Ectodermal cell (in vitro differentiated cells): ENCODE measurements at regions not wholly inside any gene's neighbourhood (a gene's known extent, or its start where the extent isn't known, plus 50 kb on each side); places are given as distances from the start of the nearest gene placed in this dataset.

Source experiments
- H3K27ac ChIP-seq: 2 replicates; pipeline ENCODE4 v1.7.0; 2013; ENCODE audit warnings: mild to moderate bottlenecking, low read depth, low read length; ENCODE audit not compliant: insufficient read depth, poor library complexity, severe bottlenecking
- H3K27me3 ChIP-seq: 2 replicates; pipeline ENCODE4 v1.7.0; 2013; ENCODE audit warnings: mild to moderate bottlenecking, low read length; ENCODE audit not compliant: insufficient read depth, control insufficient read depth, poor library complexity, severe bottlenecking
- H3K36me3 ChIP-seq: one replicate; pipeline ENCODE4 v1.7.0; 2013; ENCODE audit warnings: low read length; ENCODE audit not compliant: control insufficient read depth, insufficient read depth
- H3K4me1 ChIP-seq: one replicate; pipeline ENCODE4 v1.7.0; 2013; ENCODE audit warnings: low read length; ENCODE audit not compliant: control insufficient read depth, insufficient read depth
- H3K4me3 ChIP-seq: 2 replicates; pipeline ENCODE4 v1.7.0; 2013; ENCODE audit warnings: low read depth, low read length, control low read depth; ENCODE audit not compliant: insufficient read depth
- H3K9me3 ChIP-seq: 2 replicates; pipeline ENCODE4 v1.7.0; 2013; ENCODE audit warnings: mild to moderate bottlenecking, low read length, moderate library complexity; ENCODE audit not compliant: control insufficient read depth
- WGBS, 2 experiments: methylation state at CpG; one replicate each; pipeline ENCODE4 v1.1.7; 2013; ENCODE audit warnings: missing lambda C conversion rate in 2 of 2; 5-methylcytosine and 5-hydroxymethylcytosine counted together

GRCh38 chr6:76719449-76719848 lies 647.0 kb upstream of the IMPG1 start:
- Histone ChIP-seq H3K36me3 (no peaks in the 10 kb centered on the region), H3K9me3 (no peaks in the 10 kb centered on the region), H3K4me1 (no peaks in the 10 kb centered on the region), H3K27ac (no peak overlapping the region), H3K4me3 (no peak overlapping the region), H3K27me3 (no peaks in the 10 kb centered on the region)
- no CpG with 5 or more reads among the region's 1 CpG for WGBS, 2 experiments

GRCh38 chr6:76708641-76709331 lies 636.3 kb upstream of the IMPG1 start:
- Histone ChIP-seq H3K9me3 (no peaks in the 10 kb centered on the region), H3K4me3 (no peak overlapping the region), H3K36me3 (no peaks in the 10 kb centered on the region), H3K4me1 (no peaks in the 10 kb centered on the region), H3K27ac (no peak overlapping the region), H3K27me3 (no peaks in the 10 kb centered on the region)
- 91 to 93% methylated on average over 5 of the region's 5 CpGs for WGBS, 2 experiments

DNA sequence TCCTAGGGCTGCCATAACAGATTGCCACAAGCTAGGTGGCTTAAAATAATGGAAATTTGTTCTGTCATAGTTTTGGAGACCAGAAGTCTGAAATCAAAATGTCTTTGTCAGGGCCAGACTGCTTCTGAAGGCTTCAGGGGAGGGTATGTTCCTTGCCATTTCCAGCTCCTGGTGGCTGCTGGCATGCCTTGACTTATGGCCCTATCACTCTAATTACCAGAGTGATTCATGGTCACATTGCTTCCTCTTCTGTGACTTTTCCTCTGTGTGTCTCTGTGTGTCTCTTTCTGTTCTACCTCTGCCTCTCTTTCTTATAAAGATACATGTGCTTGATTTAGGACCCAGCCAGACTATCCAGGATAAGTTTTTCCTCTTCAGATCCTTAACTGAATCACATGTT lies 635.2 kb upstream of the IMPG1 start:
- H3K27ac ChIP-seq, result no peak overlapping the region
- H3K27me3 ChIP-seq, result no peaks in the 10 kb centered on the region
- no peaks in the 10 kb centered on the region for H3K36me3 ChIP-seq
- H3K9me3 ChIP-seq, result no peaks in the 10 kb centered on the region
- H3K4me1 ChIP-seq, result no peaks in the 10 kb centered on the region
- no peak overlapping the region for H3K4me3 ChIP-seq

GRCh38 chr6:76706631-76707030 lies 634.2 kb upstream of the IMPG1 start:
- Histone ChIP-seq H3K27ac (no peak overlapping the region), H3K27me3 (no peaks in the 10 kb centered on the region), H3K4me3 (no peak overlapping the region), H3K9me3 (no peaks in the 10 kb centered on the region), H3K4me1 (no peaks in the 10 kb centered on the region), H3K36me3 (no peaks in the 10 kb centered on the region)
- WGBS, 2 experiments, result 73 to 100% methylated on average over 1 of the region's 1 CpG

DNA sequence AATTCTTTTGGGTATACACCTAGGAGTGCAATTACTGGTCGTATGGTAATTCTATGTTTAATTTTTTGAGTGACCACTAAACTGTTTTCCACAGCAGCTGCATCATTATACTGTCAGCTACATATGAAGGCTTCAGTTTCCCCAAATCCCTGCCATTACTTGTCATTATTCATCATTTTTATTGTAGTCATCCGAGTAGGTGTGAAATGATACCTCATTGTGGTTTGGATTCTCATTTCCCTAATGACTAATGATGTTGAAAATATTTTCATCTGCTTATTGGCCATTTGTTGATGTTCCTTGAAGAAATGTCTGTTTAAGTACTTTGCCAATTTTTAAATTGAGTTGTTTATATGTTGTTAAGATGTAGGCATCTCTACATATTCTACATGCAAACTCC lies 633.6 kb upstream of the IMPG1 start:
- H3K36me3 ChIP-seq, result no peaks in the 10 kb centered on the region
- no peaks in the 10 kb centered on the region for H3K4me1 ChIP-seq
- H3K27me3 ChIP-seq, result no peaks in the 10 kb centered on the region
- no peak overlapping the region for H3K27ac ChIP-seq
- H3K9me3 ChIP-seq, result no peaks in the 10 kb centered on the region
- H3K4me3 ChIP-seq, result no peak overlapping the region
- 90 to 92% methylated on average over 1 to 2 of the region's 2 CpGs for WGBS, 2 experiments

DNA sequence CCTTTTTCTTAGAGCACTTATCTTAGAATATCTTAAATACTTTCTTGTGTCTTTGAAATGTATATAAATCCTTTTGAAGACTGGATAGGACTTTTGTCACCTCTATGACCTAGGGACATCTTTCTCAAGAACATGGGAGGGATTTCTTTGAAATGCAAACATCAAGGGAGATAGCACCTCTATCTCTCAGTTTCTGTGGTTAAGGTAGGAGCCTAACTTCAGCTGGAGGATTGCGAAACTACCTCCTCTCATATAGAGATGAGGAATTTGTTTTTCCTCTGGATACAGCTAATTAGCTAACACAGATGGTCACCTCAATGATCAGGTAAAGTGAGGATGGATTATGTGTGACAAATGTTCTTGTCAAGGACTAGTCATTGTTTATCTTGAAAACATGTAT lies 631.3 kb upstream of the IMPG1 start:
- H3K4me3 ChIP-seq, result no peak overlapping the region
- WGBS, 2 experiments, result 90 to 100% methylated on average over 1 of the region's 1 CpG
- no peak overlapping the region for H3K27ac ChIP-seq
- H3K27me3 ChIP-seq, result no peaks in the 10 kb centered on the region
- no peaks in the 10 kb centered on the region for H3K4me1 ChIP-seq
- H3K36me3 ChIP-seq, result no peaks in the 10 kb centered on the region
- H3K9me3 ChIP-seq, result no peaks in the 10 kb centered on the region

DNA sequence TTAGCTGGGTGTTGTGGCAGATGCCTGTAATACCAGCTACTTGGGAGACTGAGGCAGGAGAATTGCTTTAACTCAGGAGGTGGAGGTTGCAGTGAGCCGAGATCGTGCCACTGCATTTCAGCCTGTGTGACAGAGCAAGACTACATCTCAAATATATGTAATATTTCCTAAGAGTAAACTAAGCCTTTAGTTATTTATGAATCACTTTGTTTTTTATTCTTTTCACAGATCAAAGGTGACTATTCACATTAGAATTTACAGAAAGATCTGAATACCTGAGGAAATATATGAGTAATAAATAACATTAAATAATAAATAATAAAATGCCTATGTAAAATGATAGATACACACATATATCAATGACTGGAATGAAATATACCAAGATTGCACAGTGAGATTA lies 630.8 kb upstream of the IMPG1 start:
- Histone ChIP-seq H3K4me1 (no peaks in the 10 kb centered on the region), H3K27ac (no peak overlapping the region), H3K4me3 (no peak overlapping the region), H3K9me3 (no peaks in the 10 kb centered on the region), H3K36me3 (no peaks in the 10 kb centered on the region), H3K27me3 (no peaks in the 10 kb centered on the region)
- WGBS, 2 experiments, result 100% methylated on average over 2 of the region's 2 CpGs; no CpG with 5 or more reads in 1 of the 2 experiments

- Histone ChIP-seq H3K4me1 (no peaks in the 10 kb centered on the region), H3K9me3 (no peaks in the 10 kb centered on the region), H3K4me3 (no peak overlapping the region), H3K36me3 (no peaks in the 10 kb centered on the region), H3K27ac (no peak overlapping the region), H3K27me3 (no peaks in the 10 kb centered on the region)
- WGBS, 2 experiments, result 95% methylated on average over 1 of the region's 1 CpG
Observed at GRCh38 chr6:76702187-76702586, 629.7 kb upstream of the IMPG1 start.

GRCh38 chr6:76701610-76702009 lies 629.1 kb upstream of the IMPG1 start:
- H3K9me3 ChIP-seq, result no peaks in the 10 kb centered on the region
- 66 to 67% methylated on average over 3 of the region's 3 CpGs for WGBS, 2 experiments
- H3K36me3 ChIP-seq, result no peaks in the 10 kb centered on the region
- no peaks in the 10 kb centered on the region for H3K4me1 ChIP-seq
- no peak overlapping the region for H3K4me3 ChIP-seq
- no peaks in the 10 kb centered on the region for H3K27me3 ChIP-seq
- no peak overlapping the region for H3K27ac ChIP-seq

DNA sequence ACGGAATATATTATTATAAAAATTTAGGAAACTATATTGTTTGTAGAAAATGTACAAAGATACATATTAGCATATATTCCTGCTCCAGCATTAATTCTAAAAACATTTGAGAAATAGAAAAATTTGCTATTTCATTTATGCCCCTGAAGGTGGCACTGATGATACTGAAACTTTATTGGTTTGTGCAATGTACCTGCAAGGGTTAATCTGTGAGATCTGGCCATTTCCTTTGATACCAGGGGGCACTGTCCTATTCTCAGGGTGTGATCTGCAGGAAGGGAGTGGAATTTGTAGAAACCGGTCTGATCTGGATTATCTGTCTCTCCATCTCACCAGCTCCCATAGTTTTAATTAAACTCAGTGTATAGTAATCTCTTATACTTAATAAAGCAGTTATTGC lies 625.1 kb upstream of the IMPG1 start:
- Histone ChIP-seq H3K27ac (no peak overlapping the region), H3K27me3 (no peaks in the 10 kb centered on the region), H3K4me1 (no peaks in the 10 kb centered on the region), H3K4me3 (no peak overlapping the region), H3K36me3 (no peaks in the 10 kb centered on the region), H3K9me3 (no peaks in the 10 kb centered on the region)
- WGBS, 2 experiments, result no CpG with 5 or more reads among the region's 2 CpGs

- Histone ChIP-seq H3K4me3 (no peak overlapping the region), H3K27me3 (no peaks in the 10 kb centered on the region), H3K9me3 (no peaks in the 10 kb centered on the region), H3K36me3 (no peaks in the 10 kb centered on the region), H3K27ac (no peak overlapping the region), H3K4me1 (no peaks in the 10 kb centered on the region)
- WGBS, 2 experiments, result 80 to 92% methylated on average over 1 of the region's 1 CpG
Observed at GRCh38 chr6:76694795-76695194, 622.3 kb upstream of the IMPG1 start.
